ENCODE measurements at regions not wholly inside any gene's neighbourhood (a gene's known extent, or its start where the extent isn't known, plus 50 kb on each side); places are given as distances from the start of the nearest gene placed in this dataset.
A peak's percentile ranks its signal among the peaks of the same experiment; 100 is the strongest.

DNA sequence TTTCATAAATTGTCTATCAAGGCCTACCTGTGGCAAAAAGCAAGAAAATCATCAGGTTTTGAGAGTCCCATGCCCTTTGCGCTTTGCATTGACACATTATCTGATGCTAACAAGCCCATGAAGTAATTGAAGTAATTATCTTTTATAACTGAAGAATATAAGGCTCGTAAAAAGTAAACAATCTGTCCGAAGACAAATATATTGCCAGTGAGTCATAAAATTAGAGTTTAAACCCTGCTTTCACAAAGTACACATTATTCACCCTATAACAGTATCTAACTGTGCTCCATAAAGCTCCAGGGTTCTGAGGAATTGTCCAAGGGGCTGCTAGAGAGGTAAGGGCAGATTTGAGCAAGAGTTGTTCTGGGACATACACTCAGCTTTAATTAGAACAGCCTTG, 102.3 kb upstream of the PPP1R3A start:
- TF ChIP-seq, protein P1, sequence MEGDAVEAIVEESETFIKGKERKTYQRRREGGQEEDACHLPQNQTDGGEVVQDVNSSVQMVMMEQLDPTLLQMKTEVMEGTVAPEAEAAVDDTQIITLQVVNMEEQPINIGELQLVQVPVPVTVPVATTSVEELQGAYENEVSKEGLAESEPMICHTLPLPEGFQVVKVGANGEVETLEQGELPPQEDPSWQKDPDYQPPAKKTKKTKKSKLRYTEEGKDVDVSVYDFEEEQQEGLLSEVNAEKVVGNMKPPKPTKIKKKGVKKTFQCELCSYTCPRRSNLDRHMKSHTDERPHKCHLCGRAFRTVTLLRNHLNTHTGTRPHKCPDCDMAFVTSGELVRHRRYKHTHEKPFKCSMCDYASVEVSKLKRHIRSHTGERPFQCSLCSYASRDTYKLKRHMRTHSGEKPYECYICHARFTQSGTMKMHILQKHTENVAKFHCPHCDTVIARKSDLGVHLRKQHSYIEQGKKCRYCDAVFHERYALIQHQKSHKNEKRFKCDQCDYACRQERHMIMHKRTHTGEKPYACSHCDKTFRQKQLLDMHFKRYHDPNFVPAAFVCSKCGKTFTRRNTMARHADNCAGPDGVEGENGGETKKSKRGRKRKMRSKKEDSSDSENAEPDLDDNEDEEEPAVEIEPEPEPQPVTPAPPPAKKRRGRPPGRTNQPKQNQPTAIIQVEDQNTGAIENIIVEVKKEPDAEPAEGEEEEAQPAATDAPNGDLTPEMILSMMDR (IDR thresholded peaks at IDR 0.05; ENCODE audit: low read depth, low read length) = no peak

DNA sequence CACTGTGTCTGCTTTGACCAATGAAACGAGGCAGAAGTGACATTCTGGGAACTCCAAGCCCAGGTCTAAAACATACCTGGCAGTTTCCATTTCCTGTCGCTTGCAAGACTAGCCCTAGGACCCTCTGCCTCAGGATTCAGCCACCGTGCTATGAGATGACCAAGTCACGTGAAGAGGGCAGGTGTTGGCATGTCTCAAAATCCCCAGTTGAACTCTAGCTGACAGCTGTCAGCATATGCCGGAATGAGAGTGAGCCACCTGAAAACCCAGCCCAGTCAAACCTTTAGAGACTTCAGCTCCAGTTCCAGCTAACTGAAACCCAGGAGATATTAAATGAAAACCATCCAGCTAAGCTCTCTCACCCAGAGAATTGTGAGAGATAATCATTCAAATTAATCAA, 89.9 kb upstream of the PPP1R3A start:
- TF ChIP-seq, protein P1 (IDR thresholded peaks at IDR 0.05; ENCODE audit: low read depth, low read length) = no peak
- no peak overlapping the region for H3K4me3 ChIP-seq (replicated peaks in 1 of 2; ENCODE audit: low read depth in 2 of 2, low read length in 2 of 2)
- DNase-seq (ENCODE audit: low read depth in 2 of 2) = no peak

More for the DNA sequence above, 102.3 kb upstream of the PPP1R3A start:
- no peak overlapping the region for H3K4me3 ChIP-seq (replicated peaks in 1 of 2; ENCODE audit: low read depth in 2 of 2, low read length in 2 of 2)
- DNase-seq (ENCODE audit: low read depth in 2 of 2) = no peak

DNA sequence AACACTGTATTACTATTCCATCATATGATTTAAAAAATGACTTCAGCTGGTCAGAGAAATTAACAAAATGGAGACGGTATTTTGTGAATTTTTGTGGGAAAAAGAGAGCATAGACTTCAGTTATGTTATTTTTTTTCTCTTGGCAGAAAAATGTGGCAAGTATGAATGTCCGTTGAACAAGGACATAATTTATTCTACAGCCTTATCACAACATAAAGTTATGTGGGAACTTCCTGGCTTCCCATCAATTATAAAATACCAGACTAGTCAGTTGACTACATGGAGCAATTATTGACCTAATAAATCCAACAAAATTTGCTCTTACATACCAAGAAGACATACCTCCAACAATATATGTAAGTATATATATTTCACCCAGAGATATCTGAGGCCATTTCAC, 88.6 kb upstream of the PPP1R3A start:
- TF ChIP-seq, protein P1 (IDR thresholded peaks at IDR 0.05; ENCODE audit: low read depth, low read length) = no peak
- DNase-seq (ENCODE audit: low read depth in 2 of 2) = no peak
- no peak overlapping the region for H3K4me3 ChIP-seq (replicated peaks in 1 of 2; ENCODE audit: low read depth in 2 of 2, low read length in 2 of 2)

DNA sequence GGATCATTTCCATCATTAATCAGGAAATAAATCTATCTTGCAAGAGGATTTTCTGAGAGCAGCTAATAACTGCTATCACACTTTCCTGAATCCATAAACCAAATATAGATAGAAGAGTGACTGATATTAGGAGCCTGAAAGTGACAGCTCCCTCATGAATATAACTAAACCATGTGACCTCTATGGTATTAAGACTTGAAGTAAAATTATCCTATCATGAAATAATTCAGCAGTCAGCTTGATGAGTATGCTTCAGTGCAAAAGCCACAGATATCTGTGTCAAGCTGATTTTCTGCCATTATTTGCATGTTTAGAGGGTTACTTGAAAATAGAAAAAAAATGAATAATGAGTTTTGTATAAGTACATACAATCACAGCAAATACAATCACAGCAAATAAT, 80.1 kb upstream of the PPP1R3A start:
- DNase-seq (ENCODE audit: low read depth in 2 of 2) = no peak
- H3K4me3 ChIP-seq (replicated peaks in 1 of 2; ENCODE audit: low read depth in 2 of 2, low read length in 2 of 2) = no peak overlapping the region
- TF ChIP-seq, protein P1 (IDR thresholded peaks at IDR 0.05; ENCODE audit: low read depth, low read length) = no peak

DNA sequence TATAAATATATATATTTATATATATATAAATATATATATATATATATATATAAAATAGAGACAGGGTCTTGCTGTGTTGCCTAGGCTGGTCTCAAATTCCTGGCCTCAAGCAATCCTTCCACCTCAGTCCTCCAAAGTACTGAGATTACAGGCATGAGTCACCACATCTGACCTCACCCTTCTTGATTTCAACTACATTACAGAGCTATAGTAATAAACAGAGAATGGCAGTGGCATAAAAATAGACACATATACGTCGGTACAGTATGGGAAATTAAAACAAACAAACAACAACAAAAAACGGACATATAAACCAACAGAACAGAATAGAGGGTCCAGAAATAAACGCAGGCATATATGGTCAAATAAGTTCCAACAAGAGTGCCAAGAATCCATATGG, 77.6 kb upstream of the PPP1R3A start:
- DNase-seq (ENCODE audit: low read depth in 2 of 2) = peak in 1 of 2 donors; percentile 2
- TF ChIP-seq, protein P1 (IDR thresholded peaks at IDR 0.05; ENCODE audit: low read depth, low read length) = no peak
- no peak overlapping the region for H3K4me3 ChIP-seq (replicated peaks in 1 of 2; ENCODE audit: low read depth in 2 of 2, low read length in 2 of 2)

DNA sequence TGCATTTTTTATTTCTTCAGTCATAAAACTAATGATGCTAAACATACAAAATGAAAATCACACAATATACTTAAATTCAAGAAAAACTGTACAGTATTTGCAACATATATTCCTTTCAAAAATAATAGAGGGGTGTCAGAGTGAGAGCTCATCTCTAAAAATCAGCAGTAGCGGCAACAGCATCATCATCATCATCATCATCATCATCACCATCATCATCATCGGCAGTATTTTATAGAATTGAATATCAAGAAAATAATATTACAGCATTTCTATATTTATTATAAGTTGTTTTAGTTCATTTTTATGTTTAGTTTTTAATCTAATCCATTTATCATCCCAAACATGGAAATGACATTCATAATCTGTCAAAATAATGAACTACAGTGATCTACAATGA, 67.4 kb upstream of the PPP1R3A start:
- no peak for DNase-seq (ENCODE audit: low read depth in 2 of 2)
- TF ChIP-seq, protein P1 (IDR thresholded peaks at IDR 0.05; ENCODE audit: low read depth, low read length) = no peak
- no peak overlapping the region for H3K4me3 ChIP-seq (replicated peaks in 1 of 2; ENCODE audit: low read depth in 2 of 2, low read length in 2 of 2)

DNA sequence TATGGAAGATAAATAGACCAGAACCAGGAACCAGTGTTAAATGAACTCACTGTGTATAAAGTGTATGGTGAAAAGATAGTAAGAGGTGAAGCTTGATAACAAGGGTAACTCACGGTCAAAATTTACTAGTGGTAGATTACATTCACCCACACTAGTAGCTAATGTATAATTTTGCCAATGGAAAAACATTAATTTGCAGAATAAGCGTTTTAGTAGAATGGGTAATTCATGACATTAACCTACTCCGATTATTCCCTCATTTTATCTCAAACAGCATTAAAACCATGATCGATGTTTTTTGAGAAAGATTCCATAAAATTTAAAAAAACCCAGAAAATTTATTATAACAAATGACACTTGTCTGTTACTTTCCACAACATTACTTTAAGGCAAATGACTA, 57.7 kb upstream of the PPP1R3A start:
- H3K4me3 ChIP-seq (replicated peaks in 1 of 2; ENCODE audit: low read depth in 2 of 2, low read length in 2 of 2) = no peak overlapping the region
- TF ChIP-seq, protein P1 (IDR thresholded peaks at IDR 0.05; ENCODE audit: low read depth, low read length) = no peak
- DNase-seq (ENCODE audit: low read depth in 2 of 2) = no peak
